ENCODE measurements at regions not wholly inside any gene's neighbourhood (a gene's known extent, or its start where the extent isn't known, plus 50 kb on each side); places are given as distances from the start of the nearest gene placed in this dataset.

DNA sequence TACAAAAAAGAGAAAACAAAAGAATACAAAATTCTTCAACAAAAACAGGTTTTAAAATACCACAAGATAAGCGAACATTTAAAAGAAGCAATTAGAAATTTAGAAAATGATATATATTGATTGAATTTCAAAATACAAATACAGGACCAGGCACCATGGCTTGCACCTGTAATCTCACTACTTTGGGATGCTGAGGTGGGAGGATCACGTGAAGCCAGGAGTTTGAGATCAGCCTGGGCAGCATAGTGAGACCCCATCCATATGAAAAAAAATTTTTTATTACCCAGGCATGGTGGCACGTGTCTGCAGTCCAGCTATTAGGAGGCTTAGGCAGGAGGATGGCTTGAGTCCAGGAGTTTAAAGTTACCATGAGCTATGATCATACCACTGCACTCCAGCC is 109.9 kb upstream of the SLC30A5 start:
- no peak for ATAC-seq
- no peak for FAIRE-seq
- intact Hi-C loops (cut with micrococcal nuclease; ENCODE audit: unreplicated experiment) = no loop called here
- Histone ChIP-seq H3K4me1 (ENCODE audit: insufficient read depth, low read length) (no peaks in the 10 kb centered on the region), H3K79me2 (ENCODE audit: insufficient read depth, low read length) (no peaks in the 10 kb centered on the region), H4K20me1 (ENCODE audit: insufficient read depth, low read length) (no peaks in the 10 kb centered on the region), H2AFZ (ENCODE audit: low read length) (no peak overlapping the region), H3K9me3 (ENCODE audit: low read length) (no peaks in the 10 kb centered on the region), H3K9ac (ENCODE audit: insufficient read depth, low read depth, low read length) (no peak overlapping the region), H3K4me3 (replicated peaks in 1 of 3; ENCODE audit: insufficient read depth in 1 of 3, low read depth in 2 of 3, low read length in 3 of 3) (no peak overlapping the region), H3K27me3 (ENCODE audit: control insufficient read depth in 1 of 2, insufficient read depth in 2 of 2, low read length in 2 of 2) (no peaks in the 10 kb centered on the region; a peak in 2 of 5 replicates), H3K36me3 (replicated peaks in 1 of 2; ENCODE audit: control insufficient read depth in 1 of 2, insufficient read depth in 2 of 2, low read length in 2 of 2) (no peaks in the 10 kb centered on the region), H3K27ac (ENCODE audit: extremely low read length, insufficient read depth, low read length) (no peak overlapping the region), H3K4me2 (ENCODE audit: low read depth, low read length) (no peak overlapping the region)
- no TSS peak for BruUV-seq (replicated peaks)
- no peak for DNase-seq (ENCODE audit: low spot score)
- WGBS (ENCODE audit: low lambda C conversion rate) = under 1% methylated on average over 3 of the region's 3 CpGs
- no peak for TF ChIP-seq ZNF230 (CRISPR knock-in tag; IDR thresholded peaks at IDR 0.05)
- no peak for TF ChIP-seq MED13 (CRISPR knock-in tag; IDR thresholded peaks at IDR 0.05)
- no peak for TF ChIP-seq NFRKB (IDR thresholded peaks at IDR 0.05)
- TF ChIP-seq, protein P1, sequence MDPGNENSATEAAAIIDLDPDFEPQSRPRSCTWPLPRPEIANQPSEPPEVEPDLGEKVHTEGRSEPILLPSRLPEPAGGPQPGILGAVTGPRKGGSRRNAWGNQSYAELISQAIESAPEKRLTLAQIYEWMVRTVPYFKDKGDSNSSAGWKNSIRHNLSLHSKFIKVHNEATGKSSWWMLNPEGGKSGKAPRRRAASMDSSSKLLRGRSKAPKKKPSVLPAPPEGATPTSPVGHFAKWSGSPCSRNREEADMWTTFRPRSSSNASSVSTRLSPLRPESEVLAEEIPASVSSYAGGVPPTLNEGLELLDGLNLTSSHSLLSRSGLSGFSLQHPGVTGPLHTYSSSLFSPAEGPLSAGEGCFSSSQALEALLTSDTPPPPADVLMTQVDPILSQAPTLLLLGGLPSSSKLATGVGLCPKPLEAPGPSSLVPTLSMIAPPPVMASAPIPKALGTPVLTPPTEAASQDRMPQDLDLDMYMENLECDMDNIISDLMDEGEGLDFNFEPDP (CRISPR knock-in tag; conservative IDR thresholded peaks at IDR 0.05) = no peak
- TF ChIP-seq, protein P2, sequence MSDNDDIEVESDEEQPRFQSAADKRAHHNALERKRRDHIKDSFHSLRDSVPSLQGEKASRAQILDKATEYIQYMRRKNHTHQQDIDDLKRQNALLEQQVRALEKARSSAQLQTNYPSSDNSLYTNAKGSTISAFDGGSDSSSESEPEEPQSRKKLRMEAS (IDR thresholded peaks at IDR 0.05) = no peak
- TF ChIP-seq, protein P3, sequence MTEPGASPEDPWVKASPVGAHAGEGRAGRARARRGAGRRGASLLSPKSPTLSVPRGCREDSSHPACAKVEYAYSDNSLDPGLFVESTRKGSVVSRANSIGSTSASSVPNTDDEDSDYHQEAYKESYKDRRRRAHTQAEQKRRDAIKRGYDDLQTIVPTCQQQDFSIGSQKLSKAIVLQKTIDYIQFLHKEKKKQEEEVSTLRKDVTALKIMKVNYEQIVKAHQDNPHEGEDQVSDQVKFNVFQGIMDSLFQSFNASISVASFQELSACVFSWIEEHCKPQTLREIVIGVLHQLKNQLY (CRISPR knock-in tag; IDR thresholded peaks at IDR 0.05) = no peak
- TF ChIP-seq, protein P4, sequence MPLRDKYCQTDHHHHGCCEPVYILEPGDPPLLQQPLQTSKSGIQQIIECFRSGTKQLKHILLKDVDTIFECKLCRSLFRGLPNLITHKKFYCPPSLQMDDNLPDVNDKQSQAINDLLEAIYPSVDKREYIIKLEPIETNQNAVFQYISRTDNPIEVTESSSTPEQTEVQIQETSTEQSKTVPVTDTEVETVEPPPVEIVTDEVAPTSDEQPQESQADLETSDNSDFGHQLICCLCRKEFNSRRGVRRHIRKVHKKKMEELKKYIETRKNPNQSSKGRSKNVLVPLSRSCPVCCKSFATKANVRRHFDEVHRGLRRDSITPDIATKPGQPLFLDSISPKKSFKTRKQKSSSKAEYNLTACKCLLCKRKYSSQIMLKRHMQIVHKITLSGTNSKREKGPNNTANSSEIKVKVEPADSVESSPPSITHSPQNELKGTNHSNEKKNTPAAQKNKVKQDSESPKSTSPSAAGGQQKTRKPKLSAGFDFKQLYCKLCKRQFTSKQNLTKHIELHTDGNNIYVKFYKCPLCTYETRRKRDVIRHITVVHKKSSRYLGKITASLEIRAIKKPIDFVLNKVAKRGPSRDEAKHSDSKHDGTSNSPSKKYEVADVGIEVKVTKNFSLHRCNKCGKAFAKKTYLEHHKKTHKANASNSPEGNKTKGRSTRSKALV (CRISPR knock-in tag; IDR thresholded peaks at IDR 0.05) = no peak
- TF ChIP-seq RAD21 (CRISPR knock-in tag; IDR thresholded peaks at IDR 0.05) = no peak
- no peak for TF ChIP-seq SRF (IDR thresholded peaks at IDR 0.05; ENCODE audit: low read depth, low read length)
- no peak for TF ChIP-seq ZNF33B (CRISPR knock-in tag; IDR thresholded peaks at IDR 0.05)
- TF ChIP-seq ZNF317 (CRISPR knock-in tag; IDR thresholded peaks at IDR 0.05) = no peak
- TF ChIP-seq, protein P5, sequence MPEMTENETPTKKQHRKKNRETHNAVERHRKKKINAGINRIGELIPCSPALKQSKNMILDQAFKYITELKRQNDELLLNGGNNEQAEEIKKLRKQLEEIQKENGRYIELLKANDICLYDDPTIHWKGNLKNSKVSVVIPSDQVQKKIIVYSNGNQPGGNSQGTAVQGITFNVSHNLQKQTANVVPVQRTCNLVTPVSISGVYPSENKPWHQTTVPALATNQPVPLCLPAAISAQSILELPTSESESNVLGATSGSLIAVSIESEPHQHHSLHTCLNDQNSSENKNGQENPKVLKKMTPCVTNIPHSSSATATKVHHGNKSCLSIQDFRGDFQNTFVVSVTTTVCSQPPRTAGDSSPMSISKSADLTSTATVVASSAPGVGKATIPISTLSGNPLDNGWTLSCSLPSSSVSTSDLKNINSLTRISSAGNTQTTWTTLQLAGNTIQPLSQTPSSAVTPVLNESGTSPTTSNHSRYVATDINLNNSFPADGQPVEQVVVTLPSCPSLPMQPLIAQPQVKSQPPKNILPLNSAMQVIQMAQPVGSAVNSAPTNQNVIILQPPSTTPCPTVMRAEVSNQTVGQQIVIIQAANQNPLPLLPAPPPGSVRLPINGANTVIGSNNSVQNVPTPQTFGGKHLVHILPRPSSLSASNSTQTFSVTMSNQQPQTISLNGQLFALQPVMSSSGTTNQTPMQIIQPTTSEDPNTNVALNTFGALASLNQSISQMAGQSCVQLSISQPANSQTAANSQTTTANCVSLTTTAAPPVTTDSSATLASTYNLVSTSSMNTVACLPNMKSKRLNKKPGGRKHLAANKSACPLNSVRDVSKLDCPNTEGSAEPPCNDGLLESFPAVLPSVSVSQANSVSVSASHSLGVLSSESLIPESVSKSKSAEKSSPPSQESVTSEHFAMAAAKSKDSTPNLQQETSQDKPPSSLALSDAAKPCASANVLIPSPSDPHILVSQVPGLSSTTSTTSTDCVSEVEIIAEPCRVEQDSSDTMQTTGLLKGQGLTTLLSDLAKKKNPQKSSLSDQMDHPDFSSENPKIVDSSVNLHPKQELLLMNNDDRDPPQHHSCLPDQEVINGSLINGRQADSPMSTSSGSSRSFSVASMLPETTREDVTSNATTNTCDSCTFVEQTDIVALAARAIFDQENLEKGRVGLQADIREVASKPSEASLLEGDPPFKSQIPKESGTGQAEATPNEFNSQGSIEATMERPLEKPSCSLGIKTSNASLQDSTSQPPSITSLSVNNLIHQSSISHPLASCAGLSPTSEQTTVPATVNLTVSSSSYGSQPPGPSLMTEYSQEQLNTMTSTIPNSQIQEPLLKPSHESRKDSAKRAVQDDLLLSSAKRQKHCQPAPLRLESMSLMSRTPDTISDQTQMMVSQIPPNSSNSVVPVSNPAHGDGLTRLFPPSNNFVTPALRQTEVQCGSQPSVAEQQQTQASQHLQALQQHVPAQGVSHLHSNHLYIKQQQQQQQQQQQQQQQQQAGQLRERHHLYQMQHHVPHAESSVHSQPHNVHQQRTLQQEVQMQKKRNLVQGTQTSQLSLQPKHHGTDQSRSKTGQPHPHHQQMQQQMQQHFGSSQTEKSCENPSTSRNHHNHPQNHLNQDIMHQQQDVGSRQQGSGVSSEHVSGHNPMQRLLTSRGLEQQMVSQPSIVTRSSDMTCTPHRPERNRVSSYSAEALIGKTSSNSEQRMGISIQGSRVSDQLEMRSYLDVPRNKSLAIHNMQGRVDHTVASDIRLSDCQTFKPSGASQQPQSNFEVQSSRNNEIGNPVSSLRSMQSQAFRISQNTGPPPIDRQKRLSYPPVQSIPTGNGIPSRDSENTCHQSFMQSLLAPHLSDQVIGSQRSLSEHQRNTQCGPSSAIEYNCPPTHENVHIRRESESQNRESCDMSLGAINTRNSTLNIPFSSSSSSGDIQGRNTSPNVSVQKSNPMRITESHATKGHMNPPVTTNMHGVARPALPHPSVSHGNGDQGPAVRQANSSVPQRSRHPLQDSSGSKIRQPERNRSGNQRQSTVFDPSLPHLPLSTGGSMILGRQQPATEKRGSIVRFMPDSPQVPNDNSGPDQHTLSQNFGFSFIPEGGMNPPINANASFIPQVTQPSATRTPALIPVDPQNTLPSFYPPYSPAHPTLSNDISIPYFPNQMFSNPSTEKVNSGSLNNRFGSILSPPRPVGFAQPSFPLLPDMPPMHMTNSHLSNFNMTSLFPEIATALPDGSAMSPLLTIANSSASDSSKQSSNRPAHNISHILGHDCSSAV (CRISPR knock-in tag; IDR thresholded peaks at IDR 0.05; ENCODE audit: borderline replicate concordance) = no peak
- in situ Hi-C loops (cut with HindIII; ENCODE audit: extremely low pct_ligation_motif_present, low pct_unique_long_range_greater_than_20kb) = no loop called here
- ChIA-PET POLR2A (no interaction called here), CTCF (ENCODE audit: low intra/inter-chr PET ratio, low total read pairs) (no interaction called here)

Measured in HepG2 (cell line).